ENCODE measurements at regions not wholly inside any gene's neighbourhood (a gene's known extent, or its start where the extent isn't known, plus 50 kb on each side); places are given as distances from the start of the nearest gene placed in this dataset.

GRCh38 chr9:89554307-89555035 is 50.3 kb upstream of the GADD45G start:
- DNase-seq (ENCODE audit: low read depth) = no peak

- no peak for DNase-seq (ENCODE audit: low read depth)
Measured at GRCh38 chr9:89553451-89554010, 51.3 kb upstream of the GADD45G start.

GRCh38 chr9:89550346-89550927 is 52.5 kb upstream of the SEMA4D start:
- no peak for DNase-seq (ENCODE audit: low read depth)

GRCh38 chr9:89549031-89549644 is 51.2 kb upstream of the SEMA4D start:
- DNase-seq (ENCODE audit: low read depth) = peak; percentile 46

- no peak for DNase-seq (ENCODE audit: low read depth)
Measured at GRCh38 chr9:89548071-89548638, 50.2 kb upstream of the SEMA4D start.

All from amniotic epithelial cell (primary cell).